WTC11 (cell line): ENCODE measurements at regions not wholly inside any gene's neighbourhood (a gene's known extent, or its start where the extent isn't known, plus 50 kb on each side); places are given as distances from the start of the nearest gene placed in this dataset.

Experiments
- CREM ChIP-seq: sonication (generic); formaldehyde crosslinking; IDR thresholded peaks from 2 replicates; pipeline ENCODE4 v1.8.1; 2022; ENCODE audit warnings: mild to moderate bottlenecking, missing genetic modification reagents, moderate library complexity
- ESRRA ChIP-seq: sonication (generic); formaldehyde crosslinking; IDR thresholded peaks from 2 replicates; pipeline ENCODE4 v1.8.1; 2022; ENCODE audit warnings: mild to moderate bottlenecking, missing genetic modification reagents, borderline replicate concordance
- MXD4 ChIP-seq: fragments of 250-450 bp; sonication (Bioruptor Pico); IDR thresholded peaks from 2 replicates; pipeline ENCODE4 v1.8.0; 2021; ENCODE audit warnings: mild to moderate bottlenecking, moderate library complexity, borderline replicate concordance
- NFE2L1 ChIP-seq: sonication (generic); formaldehyde crosslinking; IDR thresholded peaks from 2 replicates; pipeline ENCODE4 v1.8.1; 2023; ENCODE audit warnings: missing genetic modification reagents
- NR1H2 ChIP-seq: sonication (generic); formaldehyde crosslinking; IDR thresholded peaks from 2 replicates; pipeline ENCODE4 v1.9.0; 2021; ENCODE audit warnings: mild to moderate bottlenecking, moderate library complexity, missing genetic modification reagents
- SP1 ChIP-seq: sonication (generic); formaldehyde crosslinking; conservative IDR thresholded peaks from 2 replicates; pipeline ENCODE4 v1.8.1; 2022; ENCODE audit warnings: missing genetic modification reagents
- TF ChIP-seq, protein P1 (sequence below): sonication (generic); formaldehyde crosslinking; IDR thresholded peaks from 2 replicates; pipeline ENCODE4 v1.8.0; 2022; ENCODE audit warnings: mild to moderate bottlenecking, missing genetic modification reagents
- TF ChIP-seq, protein P2 (sequence below): fragments of 250-450 bp; sonication (Bioruptor Pico); IDR thresholded peaks from 2 replicates; pipeline ENCODE4 v1.9.0; 2021; ENCODE audit warnings: mild to moderate bottlenecking
- TF ChIP-seq, protein P3 (sequence below): fragments of 200-600 bp; IDR thresholded peaks from 2 replicates; pipeline ENCODE4 v1.8.0; 2022; ENCODE audit warnings: antibody characterized with exemption
- TF ChIP-seq, protein P4 (sequence below): fragments of 250-450 bp; sonication (Bioruptor Pico); IDR thresholded peaks from 2 replicates; pipeline ENCODE4 v1.9.0; 2021; ENCODE audit warnings: mild to moderate bottlenecking
- TF ChIP-seq, protein P5 (sequence below): sonication (generic); formaldehyde crosslinking; IDR thresholded peaks from 2 replicates; pipeline ENCODE4 v1.8.1; 2023; ENCODE audit warnings: mild to moderate bottlenecking, missing genetic modification reagents
- TF ChIP-seq, protein P6 (sequence below): sonication (generic); formaldehyde crosslinking; IDR thresholded peaks from 2 replicates; pipeline ENCODE4 v1.8.0; 2022; ENCODE audit warnings: mild to moderate bottlenecking, missing genetic modification reagents
- TF ChIP-seq, protein P7 (sequence below): sonication (generic); formaldehyde crosslinking; IDR thresholded peaks from 2 replicates; pipeline ENCODE4 v1.8.1; 2023; ENCODE audit warnings: mild to moderate bottlenecking, missing genetic modification reagents, borderline replicate concordance

DNA sequence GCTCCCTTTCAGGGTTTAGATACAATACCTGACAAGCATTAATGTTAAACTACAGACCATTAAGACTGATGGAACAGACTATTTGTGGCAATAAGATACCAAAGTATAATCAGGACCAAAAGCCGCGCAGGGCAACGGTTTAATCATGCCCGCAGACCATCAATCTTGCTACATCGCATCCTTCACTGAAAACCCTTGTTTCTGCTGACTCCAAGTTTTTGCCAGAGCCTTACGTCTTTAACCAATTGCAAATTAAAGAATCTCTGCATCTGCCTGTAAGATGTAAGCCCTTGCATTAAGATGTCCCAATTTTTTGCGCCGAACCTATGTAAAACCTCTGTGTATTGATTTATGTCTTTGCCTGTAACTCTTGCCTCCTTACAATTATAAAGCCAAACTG is 94.2 kb upstream of the RBBP6 start:
- TF ChIP-seq NR1H2 (CRISPR knock-in tag): no peak
- TF ChIP-seq, protein P1, sequence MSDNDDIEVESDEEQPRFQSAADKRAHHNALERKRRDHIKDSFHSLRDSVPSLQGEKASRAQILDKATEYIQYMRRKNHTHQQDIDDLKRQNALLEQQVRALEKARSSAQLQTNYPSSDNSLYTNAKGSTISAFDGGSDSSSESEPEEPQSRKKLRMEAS (CRISPR knock-in tag): no peak
- no peak for TF ChIP-seq CREM
- TF ChIP-seq, protein P2, sequence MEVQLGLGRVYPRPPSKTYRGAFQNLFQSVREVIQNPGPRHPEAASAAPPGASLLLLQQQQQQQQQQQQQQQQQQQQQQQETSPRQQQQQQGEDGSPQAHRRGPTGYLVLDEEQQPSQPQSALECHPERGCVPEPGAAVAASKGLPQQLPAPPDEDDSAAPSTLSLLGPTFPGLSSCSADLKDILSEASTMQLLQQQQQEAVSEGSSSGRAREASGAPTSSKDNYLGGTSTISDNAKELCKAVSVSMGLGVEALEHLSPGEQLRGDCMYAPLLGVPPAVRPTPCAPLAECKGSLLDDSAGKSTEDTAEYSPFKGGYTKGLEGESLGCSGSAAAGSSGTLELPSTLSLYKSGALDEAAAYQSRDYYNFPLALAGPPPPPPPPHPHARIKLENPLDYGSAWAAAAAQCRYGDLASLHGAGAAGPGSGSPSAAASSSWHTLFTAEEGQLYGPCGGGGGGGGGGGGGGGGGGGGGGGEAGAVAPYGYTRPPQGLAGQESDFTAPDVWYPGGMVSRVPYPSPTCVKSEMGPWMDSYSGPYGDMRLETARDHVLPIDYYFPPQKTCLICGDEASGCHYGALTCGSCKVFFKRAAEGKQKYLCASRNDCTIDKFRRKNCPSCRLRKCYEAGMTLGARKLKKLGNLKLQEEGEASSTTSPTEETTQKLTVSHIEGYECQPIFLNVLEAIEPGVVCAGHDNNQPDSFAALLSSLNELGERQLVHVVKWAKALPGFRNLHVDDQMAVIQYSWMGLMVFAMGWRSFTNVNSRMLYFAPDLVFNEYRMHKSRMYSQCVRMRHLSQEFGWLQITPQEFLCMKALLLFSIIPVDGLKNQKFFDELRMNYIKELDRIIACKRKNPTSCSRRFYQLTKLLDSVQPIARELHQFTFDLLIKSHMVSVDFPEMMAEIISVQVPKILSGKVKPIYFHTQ: no peak
- TF ChIP-seq, protein P3, sequence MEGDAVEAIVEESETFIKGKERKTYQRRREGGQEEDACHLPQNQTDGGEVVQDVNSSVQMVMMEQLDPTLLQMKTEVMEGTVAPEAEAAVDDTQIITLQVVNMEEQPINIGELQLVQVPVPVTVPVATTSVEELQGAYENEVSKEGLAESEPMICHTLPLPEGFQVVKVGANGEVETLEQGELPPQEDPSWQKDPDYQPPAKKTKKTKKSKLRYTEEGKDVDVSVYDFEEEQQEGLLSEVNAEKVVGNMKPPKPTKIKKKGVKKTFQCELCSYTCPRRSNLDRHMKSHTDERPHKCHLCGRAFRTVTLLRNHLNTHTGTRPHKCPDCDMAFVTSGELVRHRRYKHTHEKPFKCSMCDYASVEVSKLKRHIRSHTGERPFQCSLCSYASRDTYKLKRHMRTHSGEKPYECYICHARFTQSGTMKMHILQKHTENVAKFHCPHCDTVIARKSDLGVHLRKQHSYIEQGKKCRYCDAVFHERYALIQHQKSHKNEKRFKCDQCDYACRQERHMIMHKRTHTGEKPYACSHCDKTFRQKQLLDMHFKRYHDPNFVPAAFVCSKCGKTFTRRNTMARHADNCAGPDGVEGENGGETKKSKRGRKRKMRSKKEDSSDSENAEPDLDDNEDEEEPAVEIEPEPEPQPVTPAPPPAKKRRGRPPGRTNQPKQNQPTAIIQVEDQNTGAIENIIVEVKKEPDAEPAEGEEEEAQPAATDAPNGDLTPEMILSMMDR: no peak
- TF ChIP-seq, protein P4, sequence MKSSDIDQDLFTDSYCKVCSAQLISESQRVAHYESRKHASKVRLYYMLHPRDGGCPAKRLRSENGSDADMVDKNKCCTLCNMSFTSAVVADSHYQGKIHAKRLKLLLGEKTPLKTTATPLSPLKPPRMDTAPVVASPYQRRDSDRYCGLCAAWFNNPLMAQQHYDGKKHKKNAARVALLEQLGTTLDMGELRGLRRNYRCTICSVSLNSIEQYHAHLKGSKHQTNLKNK (CRISPR knock-in tag): no peak
- TF ChIP-seq, protein P5, sequence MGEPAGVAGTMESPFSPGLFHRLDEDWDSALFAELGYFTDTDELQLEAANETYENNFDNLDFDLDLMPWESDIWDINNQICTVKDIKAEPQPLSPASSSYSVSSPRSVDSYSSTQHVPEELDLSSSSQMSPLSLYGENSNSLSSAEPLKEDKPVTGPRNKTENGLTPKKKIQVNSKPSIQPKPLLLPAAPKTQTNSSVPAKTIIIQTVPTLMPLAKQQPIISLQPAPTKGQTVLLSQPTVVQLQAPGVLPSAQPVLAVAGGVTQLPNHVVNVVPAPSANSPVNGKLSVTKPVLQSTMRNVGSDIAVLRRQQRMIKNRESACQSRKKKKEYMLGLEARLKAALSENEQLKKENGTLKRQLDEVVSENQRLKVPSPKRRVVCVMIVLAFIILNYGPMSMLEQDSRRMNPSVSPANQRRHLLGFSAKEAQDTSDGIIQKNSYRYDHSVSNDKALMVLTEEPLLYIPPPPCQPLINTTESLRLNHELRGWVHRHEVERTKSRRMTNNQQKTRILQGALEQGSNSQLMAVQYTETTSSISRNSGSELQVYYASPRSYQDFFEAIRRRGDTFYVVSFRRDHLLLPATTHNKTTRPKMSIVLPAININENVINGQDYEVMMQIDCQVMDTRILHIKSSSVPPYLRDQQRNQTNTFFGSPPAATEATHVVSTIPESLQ (CRISPR knock-in tag): no peak
- TF ChIP-seq, protein P6, sequence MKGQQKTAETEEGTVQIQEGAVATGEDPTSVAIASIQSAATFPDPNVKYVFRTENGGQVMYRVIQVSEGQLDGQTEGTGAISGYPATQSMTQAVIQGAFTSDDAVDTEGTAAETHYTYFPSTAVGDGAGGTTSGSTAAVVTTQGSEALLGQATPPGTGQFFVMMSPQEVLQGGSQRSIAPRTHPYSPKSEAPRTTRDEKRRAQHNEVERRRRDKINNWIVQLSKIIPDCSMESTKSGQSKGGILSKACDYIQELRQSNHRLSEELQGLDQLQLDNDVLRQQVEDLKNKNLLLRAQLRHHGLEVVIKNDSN (CRISPR knock-in tag): no peak
- no peak for TF ChIP-seq SP1 (CRISPR knock-in tag)
- TF ChIP-seq ESRRA (CRISPR knock-in tag): no peak
- TF ChIP-seq, protein P7, sequence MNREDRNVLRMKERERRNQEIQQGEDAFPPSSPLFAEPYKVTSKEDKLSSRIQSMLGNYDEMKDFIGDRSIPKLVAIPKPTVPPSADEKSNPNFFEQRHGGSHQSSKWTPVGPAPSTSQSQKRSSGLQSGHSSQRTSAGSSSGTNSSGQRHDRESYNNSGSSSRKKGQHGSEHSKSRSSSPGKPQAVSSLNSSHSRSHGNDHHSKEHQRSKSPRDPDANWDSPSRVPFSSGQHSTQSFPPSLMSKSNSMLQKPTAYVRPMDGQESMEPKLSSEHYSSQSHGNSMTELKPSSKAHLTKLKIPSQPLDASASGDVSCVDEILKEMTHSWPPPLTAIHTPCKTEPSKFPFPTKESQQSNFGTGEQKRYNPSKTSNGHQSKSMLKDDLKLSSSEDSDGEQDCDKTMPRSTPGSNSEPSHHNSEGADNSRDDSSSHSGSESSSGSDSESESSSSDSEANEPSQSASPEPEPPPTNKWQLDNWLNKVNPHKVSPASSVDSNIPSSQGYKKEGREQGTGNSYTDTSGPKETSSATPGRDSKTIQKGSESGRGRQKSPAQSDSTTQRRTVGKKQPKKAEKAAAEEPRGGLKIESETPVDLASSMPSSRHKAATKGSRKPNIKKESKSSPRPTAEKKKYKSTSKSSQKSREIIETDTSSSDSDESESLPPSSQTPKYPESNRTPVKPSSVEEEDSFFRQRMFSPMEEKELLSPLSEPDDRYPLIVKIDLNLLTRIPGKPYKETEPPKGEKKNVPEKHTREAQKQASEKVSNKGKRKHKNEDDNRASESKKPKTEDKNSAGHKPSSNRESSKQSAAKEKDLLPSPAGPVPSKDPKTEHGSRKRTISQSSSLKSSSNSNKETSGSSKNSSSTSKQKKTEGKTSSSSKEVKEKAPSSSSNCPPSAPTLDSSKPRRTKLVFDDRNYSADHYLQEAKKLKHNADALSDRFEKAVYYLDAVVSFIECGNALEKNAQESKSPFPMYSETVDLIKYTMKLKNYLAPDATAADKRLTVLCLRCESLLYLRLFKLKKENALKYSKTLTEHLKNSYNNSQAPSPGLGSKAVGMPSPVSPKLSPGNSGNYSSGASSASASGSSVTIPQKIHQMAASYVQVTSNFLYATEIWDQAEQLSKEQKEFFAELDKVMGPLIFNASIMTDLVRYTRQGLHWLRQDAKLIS (CRISPR knock-in tag): no peak
- TF ChIP-seq NFE2L1 (CRISPR knock-in tag): no peak
- TF ChIP-seq MXD4 (CRISPR knock-in tag): no peak
